ENCODE measurements at regions not wholly inside any gene's neighbourhood (a gene's known extent, or its start where the extent isn't known, plus 50 kb on each side); places are given as distances from the start of the nearest gene placed in this dataset.

- DNase-seq (ENCODE audit: low read depth, low spot score) (no peak), ATAC-seq (no peak)
- Histone ChIP-seq H3K4me3 (ENCODE audit: low read depth in 2 of 2, low read length in 2 of 2) (no peak overlapping the region), H3K4me1 (ENCODE audit: control insufficient read depth, insufficient read depth, low read length) (no peaks in the 10 kb centered on the region), H3K9me3 (ENCODE audit: control insufficient read depth, insufficient read depth, low read depth, low read length) (no peaks in the 10 kb centered on the region), H3K36me3 (ENCODE audit: control insufficient read depth, insufficient read depth, low read length) (no peaks in the 10 kb centered on the region), H3K27ac (ENCODE audit: low read length) (no peak overlapping the region), H3K27me3 (ENCODE audit: control insufficient read depth, insufficient read depth, low read length) (no peaks in the 10 kb centered on the region)
- ChIA-PET POLR2A (no interaction called here), CTCF (no interaction called here)
- intact Hi-C loops (cut with micrococcal nuclease; ENCODE audit: unreplicated experiment), result no loop called here
- in situ Hi-C loops (cut with HindIII; ENCODE audit: low pct_unique_long_range_greater_than_20kb, low sequenced_read_pairs), result no loop called here
- BruUV-seq (replicated peaks), result no TSS peak
- TF ChIP-seq POLR2AphosphoS5 (IDR thresholded peaks at IDR 0.05; ENCODE audit: low read depth, low read length) (no peak), REST (IDR thresholded peaks at IDR 0.05; ENCODE audit: insufficient read depth in 1 of 2, low read depth in 2 of 2, low read length in 1 of 2) (no peak), SIN3A (IDR thresholded peaks at IDR 0.05; ENCODE audit: borderline replicate concordance, insufficient read depth, low read depth, low read length) (no peak), CTCF (IDR thresholded peaks at IDR 0.05) (no peak), TCF7L2 (IDR thresholded peaks at IDR 0.05; ENCODE audit: low read depth, low read length) (no peak)
Measured at GRCh38 chr16:54438469-54438868, 151.9 kb upstream of the IRX3 start.

GRCh38 chr16:54437921-54438320, 151.3 kb upstream of the IRX3 start:
- in situ Hi-C loops (cut with HindIII; ENCODE audit: low pct_unique_long_range_greater_than_20kb, low sequenced_read_pairs), result no loop called here

More at GRCh38 chr16:54437921-54438320, 151.3 kb upstream of the IRX3 start:
- Histone ChIP-seq H3K4me1 (ENCODE audit: control insufficient read depth, insufficient read depth, low read length) (no peaks in the 10 kb centered on the region), H3K36me3 (ENCODE audit: control insufficient read depth, insufficient read depth, low read length) (no peaks in the 10 kb centered on the region), H3K27me3 (ENCODE audit: control insufficient read depth, insufficient read depth, low read length) (no peaks in the 10 kb centered on the region), H3K4me3 (ENCODE audit: low read depth in 2 of 2, low read length in 2 of 2) (no peak overlapping the region), H3K9me3 (ENCODE audit: control insufficient read depth, insufficient read depth, low read depth, low read length) (no peaks in the 10 kb centered on the region), H3K27ac (ENCODE audit: low read length) (no peak overlapping the region)
- CTCF ChIA-PET, result no interaction called here
- ATAC-seq (no peak), DNase-seq (ENCODE audit: low read depth, low spot score) (no peak)
- POLR2A ChIA-PET, result no interaction called here
- no TSS peak for BruUV-seq (replicated peaks)
- intact Hi-C loops (cut with micrococcal nuclease; ENCODE audit: unreplicated experiment), result no loop called here
- TF ChIP-seq POLR2AphosphoS5 (IDR thresholded peaks at IDR 0.05; ENCODE audit: low read depth, low read length) (no peak), TCF7L2 (IDR thresholded peaks at IDR 0.05; ENCODE audit: low read depth, low read length) (no peak), REST (IDR thresholded peaks at IDR 0.05; ENCODE audit: insufficient read depth in 1 of 2, low read depth in 2 of 2, low read length in 1 of 2) (no peak), CTCF (IDR thresholded peaks at IDR 0.05) (no peak), SIN3A (IDR thresholded peaks at IDR 0.05; ENCODE audit: borderline replicate concordance, insufficient read depth, low read depth, low read length) (no peak)
